Activated CD4-positive, CD25-positive, alpha-beta regulatory T cell treated with anti-CD3 and anti-CD28 coated beads, Interleukin-2, amount 50 U/mL, for 16 hours (primary cell): ENCODE measurements at regions not wholly inside any gene's neighbourhood (a gene's known extent, or its start where the extent isn't known, plus 50 kb on each side); places are given as distances from the start of the nearest gene placed in this dataset.

ENCODE experiments used
- DNase-seq: peaks from one replicate; pipeline ENCODE4 v3.0.0-alpha.2; 2020; ENCODE audit warnings: low read depth, low spot score

- no peak for DNase-seq
Observed at GRCh38 chr1:193580419-193580818, 394.0 kb upstream of the B3GALT2 start.

DNA sequence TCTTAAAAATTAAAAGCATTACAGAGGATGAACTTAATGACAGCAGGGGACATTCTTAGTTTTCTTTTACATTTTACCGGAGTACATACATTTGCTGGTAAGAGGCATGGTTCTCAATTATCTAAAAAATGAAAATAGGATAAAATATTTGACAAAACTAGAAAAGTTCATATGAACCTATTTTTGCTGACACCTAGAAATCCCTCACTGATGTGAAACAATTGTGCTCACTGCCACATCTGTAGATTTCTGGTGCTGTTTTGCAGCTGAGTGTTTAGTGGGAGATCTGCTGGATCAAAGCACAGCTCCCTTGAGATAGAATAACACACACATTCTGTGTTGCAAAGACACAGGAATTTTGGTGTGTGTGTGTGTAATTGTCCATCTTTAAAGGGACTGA lies 392.9 kb upstream of the B3GALT2 start:
- DNase-seq: no peak

DNA sequence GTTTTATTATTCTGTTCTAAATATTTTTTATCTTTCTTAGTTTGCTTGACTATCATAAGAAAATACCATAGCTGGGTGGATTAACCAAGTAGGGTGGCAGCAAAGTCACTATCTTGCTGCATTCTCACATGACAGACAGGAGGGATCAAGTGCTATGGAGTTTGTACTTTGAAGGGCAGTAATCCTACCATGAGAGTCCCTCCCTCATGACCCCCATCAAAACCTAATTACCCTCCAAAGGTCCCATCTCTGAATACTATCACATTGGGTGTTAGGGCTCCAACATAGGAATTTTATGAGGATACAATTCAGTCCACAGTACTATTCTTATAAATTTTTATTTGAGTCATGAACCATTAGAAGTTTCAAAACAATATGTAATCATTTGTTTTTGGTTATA lies 388.5 kb upstream of the B3GALT2 start:
- DNase-seq: no peak

GRCh38 chr1:193569983-193570269 lies 383.5 kb upstream of the B3GALT2 start:
- DNase-seq: no peak

GRCh38 chr1:193569096-193569982 lies 382.9 kb upstream of the B3GALT2 start:
- no peak for DNase-seq

DNA sequence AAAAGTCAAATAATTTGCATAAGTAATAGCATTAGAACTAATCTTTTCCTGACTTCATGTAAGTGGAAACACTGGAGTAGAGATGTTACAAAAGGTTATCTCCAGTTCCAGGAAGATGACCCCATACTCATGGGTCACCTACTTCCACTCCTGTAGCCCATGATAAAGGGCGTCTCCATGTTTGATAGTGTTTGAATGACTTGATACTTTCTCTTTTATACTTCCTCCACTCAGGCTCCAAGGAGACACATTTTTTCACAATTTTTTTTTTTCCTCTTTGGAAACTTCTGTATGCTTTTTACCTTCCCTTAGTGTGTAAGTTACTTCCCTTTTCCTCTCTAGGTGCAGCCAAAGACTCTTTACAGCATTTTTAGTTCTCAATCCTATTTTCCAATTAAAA lies 382.1 kb upstream of the B3GALT2 start:
- no peak for DNase-seq

- no peak for DNase-seq
Observed at GRCh38 chr1:193567937-193568336, 381.5 kb upstream of the B3GALT2 start.

DNA sequence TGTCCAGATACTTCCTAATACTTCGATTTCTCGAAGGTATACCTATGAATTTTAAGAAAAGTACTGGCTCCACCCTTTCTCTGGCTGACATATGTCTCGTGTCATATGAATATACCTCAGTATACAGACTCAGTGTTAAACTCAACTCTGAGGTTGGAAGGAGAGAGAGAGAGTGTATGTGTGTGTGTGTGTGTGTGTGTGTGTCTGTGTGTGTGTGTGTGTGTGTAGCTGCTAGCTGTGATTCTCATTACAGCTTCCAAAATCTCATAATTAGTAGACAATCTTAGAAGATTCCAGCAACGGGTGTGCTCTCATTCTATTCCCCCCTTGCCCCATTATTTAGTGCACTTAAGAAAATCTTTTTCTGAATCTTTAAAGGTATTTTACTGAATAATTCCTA lies 380.3 kb upstream of the B3GALT2 start:
- no peak for DNase-seq

DNA sequence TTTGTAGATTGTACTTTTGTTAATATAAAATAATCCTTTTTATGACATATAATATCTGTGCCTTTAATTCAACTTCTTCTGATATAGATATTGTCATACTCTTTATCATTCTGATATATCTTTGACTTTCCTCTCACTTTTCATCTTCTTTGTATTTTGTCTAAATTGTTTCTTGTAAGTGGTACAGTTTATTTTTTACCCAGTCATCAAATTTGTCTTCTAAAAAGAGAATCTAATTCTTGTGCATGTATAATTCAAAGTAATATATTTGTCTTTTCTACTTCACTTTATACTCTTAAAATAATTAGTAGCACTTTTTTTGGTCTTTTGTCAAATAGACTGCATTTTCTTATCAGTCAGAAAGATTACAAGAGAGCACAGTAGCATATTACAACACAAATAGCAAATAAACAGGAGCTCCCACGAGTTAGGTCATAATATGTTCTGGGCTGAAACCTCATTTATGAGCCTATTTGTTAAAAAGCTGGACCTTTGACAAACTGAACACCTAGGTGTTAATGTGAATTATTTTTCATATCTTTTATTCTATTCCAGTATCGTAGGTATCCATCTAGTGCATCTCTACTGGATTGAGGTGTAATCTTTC lies 379.7 kb upstream of the B3GALT2 start:
- no peak for DNase-seq

- no peak for DNase-seq
Observed at GRCh38 chr1:193562121-193562520, 375.7 kb upstream of the B3GALT2 start.

DNA sequence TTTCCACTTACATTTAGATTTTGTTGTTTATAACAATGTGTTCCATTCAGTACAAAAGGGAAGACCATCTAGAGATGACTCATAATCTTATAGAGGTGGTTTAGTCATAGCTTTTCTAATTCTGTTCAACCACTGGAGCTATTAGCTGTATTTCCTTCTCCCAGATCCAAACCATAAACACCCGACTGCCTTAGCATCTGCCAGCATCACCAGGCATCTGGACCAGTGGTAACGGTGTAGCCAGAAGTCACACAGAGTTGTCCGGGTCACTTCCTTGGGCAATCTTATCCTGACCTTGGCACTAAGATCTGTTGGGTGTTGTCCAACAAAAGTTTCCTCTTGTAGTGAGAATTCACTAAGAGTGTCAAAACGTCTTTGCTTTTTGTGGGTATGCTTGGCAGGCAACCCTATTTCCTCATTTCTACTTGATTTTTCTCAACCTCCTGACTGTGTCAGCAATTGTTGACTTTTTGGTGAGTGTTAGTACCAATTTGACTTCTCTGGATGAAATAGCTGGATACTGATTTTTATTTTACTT lies 372.1 kb upstream of the B3GALT2 start:
- no peak for DNase-seq

DNA sequence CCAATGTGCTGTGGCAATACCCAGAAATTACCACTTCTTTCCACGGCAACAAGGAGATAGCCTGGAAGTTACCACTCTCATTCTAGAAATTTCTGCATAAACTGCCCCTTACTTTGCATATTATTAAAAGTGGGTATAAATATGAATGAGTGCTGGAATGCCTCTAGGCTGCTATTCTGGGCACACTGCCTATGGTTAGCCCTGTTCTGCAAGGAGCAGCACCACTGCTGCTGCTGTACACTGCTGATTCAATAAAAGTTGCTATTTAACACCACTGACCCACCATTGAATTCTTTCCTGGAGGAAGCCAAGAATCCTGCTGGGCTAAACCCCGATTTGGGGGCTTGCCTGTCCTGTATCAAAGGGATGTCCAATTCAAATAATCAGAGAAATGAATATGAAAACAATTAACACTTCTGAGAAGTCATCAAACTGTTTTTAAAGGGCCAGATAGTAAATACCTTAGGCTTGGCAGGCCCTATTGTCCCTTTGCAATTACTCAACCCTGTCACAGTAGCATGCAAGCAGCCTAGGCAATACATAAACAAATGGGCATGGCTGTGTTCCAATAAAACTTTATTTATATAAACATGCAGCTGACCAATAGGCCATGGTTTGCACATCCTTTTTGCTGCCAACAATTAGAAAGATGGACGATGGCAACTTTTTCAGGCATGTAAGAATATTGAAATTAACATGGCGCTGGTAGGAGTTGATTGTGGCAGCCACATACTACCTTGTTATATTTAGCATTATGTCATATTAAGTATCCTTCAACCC lies 369.4 kb upstream of the B3GALT2 start:
- no peak for DNase-seq

DNA sequence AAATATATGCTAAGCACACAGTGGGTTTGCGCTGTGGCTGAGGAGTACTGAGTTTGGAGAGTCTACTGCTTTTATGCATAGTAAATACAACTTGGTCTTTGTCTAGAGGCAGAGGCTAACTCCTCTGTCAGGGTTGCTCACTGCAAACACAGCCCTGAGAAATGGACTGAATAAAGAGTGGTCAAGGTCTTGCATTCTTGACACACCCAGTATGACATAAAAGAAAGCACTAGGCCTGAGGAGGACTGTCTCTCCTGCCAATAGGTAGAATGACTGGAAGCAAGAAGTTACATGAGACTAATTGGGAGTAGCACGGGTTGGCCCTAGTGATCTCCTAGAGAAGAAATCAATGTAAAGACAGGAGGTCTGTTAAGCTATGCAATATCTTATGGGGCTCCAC lies 367.2 kb upstream of the B3GALT2 start:
- DNase-seq: no peak

GRCh38 chr1:193552274-193552673 lies 365.9 kb upstream of the B3GALT2 start:
- no peak for DNase-seq

GRCh38 chr1:193549081-193549480 lies 362.7 kb upstream of the B3GALT2 start:
- no peak for DNase-seq

- no peak for DNase-seq
Observed at GRCh38 chr1:193545171-193545570, 358.8 kb upstream of the B3GALT2 start.

DNA sequence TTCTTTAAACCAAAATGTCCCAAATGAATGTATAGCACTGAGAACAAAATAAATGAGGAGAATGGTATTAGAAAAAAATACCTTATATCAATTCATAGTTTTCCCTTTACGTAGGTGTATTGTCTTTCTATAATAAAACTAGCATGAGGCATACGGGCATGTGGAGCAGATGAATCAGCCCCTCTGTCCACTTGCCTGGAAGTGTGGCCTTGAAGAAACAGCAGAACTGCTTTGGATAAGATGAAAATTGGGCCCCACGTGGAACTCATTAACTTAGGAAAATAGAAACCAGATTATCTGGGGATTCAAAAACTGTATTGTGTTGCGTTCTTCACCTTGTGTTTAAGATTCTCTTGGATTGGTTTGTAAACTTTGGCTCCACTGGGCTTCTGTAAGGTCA lies 356.8 kb upstream of the B3GALT2 start:
- no peak for DNase-seq

- no peak for DNase-seq
Observed at GRCh38 chr1:193542690-193543089, 356.3 kb upstream of the B3GALT2 start.

DNA sequence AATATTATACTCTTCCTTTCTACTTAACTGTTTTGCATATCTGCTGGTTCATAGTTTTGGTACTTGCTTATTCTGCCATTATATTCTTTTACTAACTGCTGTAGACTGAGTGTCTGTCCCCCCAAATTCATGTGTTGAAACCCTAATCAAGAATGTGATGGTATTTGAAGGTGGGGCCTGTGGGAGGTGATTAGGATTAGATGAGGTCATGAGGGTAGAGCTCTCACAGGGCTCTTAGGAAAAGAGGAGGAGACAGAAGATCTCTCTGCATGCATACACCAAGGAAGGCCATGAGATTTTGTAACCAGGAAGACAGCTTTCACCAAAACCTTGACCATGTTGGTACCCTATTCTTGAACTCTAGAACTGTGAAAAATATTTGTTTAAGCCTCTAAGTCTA lies 354.1 kb upstream of the B3GALT2 start:
- no peak for DNase-seq

DNA sequence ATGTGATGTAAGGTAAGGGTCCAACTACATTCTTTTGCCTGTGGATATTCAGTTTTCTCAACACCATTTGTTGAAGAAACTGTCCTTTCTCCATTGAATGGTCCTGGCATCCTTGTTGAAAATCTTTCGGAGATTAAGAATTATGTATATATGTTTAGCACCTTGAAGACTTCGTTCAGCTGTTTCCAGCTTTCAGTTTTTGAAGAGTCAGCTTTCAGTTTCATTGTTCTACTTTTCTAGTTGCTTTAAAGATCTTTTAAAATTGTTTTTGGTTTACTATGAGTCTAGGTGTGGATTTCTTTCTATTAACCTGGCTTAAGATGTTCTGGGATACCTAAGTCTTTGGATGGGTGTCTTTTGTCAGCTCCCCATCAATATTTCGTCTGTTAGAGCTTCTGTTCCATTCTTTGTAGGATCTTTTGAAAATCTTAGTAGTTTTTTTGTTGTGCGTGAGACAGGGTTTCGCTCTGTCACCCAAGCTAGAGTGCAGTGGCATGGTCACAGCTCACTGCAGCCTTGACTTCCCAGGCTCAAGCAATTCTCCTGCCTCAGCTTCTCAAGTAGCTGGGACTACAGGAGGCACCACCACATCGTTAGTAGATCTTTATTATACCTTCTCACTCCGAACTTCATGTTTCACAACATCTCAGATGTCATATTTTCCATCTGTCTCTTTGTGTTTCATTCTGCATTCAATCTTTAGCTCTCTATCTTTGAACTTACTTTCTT lies 353.5 kb upstream of the B3GALT2 start:
- no peak for DNase-seq

DNA sequence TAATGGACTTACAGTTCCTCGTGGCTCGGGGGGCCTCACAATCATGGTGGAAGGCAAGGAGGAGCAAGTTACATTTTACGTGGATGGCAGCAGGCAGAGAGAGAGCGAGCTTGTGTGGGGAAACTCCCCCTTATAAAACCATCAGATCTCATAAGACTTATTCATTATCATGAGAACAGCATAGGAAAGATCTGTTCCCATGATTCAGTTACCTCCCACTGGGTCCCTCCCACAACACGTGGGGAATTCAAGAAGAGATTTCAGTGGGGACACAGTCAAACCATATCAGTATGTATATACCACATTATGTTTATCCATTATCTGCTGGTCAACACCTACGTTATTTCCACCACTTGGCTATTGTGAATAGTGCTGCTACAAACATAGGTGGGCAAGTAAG lies 352.3 kb upstream of the B3GALT2 start:
- DNase-seq: no peak

DNA sequence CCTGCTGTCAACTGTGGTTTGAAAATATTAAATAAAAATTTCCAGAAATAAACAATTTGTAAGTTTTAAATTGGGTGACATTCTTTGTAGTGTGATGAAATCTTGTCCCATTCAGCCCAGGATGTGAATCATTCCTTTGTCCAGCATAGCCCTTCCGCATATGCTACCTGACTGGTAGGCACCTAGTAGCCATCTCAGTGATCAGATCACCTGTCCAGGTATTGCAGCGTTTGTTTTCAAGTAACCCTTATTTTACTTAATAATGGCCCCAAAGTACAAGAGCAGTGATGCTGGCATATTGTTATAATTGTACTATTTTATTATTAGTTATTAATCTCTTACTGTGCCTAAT lies 351.6 kb upstream of the B3GALT2 start:
- no peak for DNase-seq
